HS-5 (cell line): ENCODE measurements at regions not wholly inside any gene's neighbourhood (a gene's known extent, or its start where the extent isn't known, plus 50 kb on each side); places are given as distances from the start of the nearest gene placed in this dataset.
"Not testable (repeated sequence)": the region's sequence is repeated elsewhere in the genome, so short reads cannot be mapped to it uniquely, and the experiment has no call there.

Experiments
- DNase-seq: peaks from one replicate; pipeline ENCODE4 v3.0.0-alpha.2; 2012; ENCODE audit warnings: low read depth

GRCh38 chr2:183807870-183808269 lies 683.6 kb downstream of the NUP35 start:
- DNase-seq, result no peak

DNA sequence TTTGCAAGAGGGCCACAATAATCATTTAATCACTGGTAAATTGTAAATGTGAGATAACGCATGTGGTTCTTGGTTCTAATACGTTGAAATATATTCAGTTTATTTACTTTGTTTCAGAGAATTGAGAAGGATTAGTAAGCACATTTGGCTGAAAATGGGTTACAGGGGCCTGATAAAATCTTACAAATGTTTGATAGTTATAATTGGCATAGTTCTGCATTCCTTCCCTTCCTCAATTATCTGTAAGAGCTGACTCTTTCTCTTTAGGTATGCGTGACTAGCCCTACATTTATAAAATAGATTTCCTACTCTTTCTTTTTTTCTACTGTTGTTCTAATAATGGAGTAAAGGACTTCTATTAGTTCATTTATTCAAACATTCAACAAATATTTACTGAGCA lies 685.2 kb downstream of the NUP35 start:
- DNase-seq, result no peak

- no peak for DNase-seq
Measured at GRCh38 chr2:183811281-183811680, 687.0 kb downstream of the NUP35 start.

DNA sequence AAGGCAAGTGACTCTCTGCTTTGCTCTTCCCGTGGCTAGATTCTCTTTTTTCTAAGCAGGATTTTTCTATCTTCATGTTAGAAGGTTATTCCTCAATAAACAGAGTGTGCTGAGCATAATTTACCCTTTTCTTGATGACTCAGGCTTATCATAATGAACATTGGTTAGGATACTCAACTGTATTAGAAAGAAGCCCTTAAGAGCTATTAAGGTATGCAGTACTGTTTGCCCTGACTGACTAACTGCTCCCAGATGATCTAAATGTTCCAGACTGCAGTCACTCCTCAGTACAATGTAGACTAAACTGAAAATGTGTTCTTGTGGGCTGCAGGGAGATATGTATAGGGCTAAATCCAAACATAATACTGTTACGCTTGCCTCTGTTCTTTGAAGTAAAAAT lies 687.8 kb downstream of the NUP35 start:
- no peak for DNase-seq

DNA sequence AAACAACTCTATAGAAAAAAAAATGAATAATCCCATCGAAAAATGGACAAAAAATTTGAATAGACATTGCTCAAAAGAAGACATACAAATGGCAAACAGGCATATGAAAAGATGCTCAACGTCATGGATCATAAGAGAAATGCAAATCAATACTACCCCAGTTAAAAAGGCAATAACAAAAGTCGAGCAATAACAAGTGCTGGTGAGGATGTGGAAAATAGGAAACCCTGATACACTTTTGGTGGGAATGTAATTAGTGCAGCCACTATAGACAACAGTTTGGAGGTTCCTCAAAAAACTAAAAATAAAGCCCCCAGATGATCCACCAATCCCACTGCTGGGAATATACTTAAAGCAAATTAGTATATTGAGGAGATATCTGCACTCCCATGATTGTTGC lies 701.5 kb downstream of the NUP35 start:
- no peak for DNase-seq

GRCh38 chr2:183829931-183830330 lies 705.7 kb downstream of the NUP35 start:
- no peak for DNase-seq

DNA sequence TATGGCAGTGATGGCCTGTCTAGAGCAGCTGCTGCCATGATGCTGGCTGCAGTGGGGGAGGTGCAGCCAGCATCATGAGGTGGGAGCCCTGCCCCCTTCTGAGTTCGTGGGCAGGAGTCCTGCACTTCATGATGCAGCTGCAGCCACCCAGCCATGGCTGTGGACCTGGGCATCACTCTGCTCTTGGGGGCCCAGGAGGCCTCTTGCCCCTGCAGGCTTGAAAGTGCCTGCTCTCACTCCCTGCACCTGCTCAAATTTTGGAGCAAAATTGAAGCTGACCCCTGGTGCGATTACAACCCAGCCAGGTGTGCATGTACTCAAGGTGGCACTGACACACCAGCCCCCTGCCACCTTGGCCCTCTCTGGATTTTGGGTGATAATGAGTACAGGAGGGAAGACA lies 712.9 kb downstream of the NUP35 start:
- DNase-seq, result no peak

DNA sequence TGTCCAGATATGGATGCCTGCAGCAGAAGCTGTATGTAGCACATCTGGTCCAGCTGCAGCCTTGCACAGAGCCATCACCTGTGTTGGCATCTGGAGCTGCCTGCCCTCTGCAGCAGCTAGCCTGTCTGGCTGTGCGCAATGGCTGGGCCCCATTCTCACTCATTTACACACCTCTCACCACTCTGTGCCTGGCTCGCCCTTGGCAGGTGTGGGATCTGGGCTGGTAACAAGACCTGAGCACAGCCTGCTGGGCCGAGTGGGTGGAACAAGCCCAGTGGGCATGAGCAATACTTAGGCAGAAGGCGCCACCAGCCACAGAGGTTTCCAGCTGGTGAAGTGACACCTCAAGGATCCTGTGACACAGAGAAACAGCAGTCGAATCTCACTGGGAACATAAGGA lies 714.1 kb downstream of the NUP35 start:
- no peak for DNase-seq

DNA sequence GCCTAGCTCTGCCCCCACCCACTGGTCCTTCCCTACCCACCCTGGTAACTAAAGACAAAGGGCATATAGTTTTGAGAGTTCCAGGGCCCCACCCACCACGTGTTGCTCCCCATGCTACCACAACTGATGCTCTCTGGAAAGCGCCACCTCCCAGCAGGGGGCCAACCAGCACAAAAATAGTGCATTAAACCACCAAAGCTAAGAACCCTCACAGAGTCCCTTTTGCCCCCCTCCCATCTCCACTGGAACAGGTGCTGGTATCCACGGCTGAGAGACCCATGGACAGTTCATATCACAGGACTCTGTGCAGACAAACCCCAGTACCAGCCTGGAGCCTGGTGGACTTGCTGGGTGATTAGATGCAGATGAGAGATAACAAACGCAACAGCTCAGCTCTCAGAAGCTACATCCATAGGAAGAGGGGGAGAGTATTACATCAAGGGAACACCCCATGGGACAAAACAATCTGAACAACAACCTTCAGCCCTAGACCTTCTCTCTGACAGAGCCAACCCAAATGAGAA lies 715.9 kb downstream of the NUP35 start:
- no peak for DNase-seq

GRCh38 chr2:183849826-183850225 lies 725.6 kb downstream of the NUP35 start:
- DNase-seq, result not testable (repeated sequence)

- no peak for DNase-seq
Measured at GRCh38 chr2:183859129-183859528, 734.9 kb downstream of the NUP35 start.

GRCh38 chr2:183866666-183867065 lies 731.7 kb upstream of the ZNF804A start:
- no peak for DNase-seq

- DNase-seq, result no peak
Measured at GRCh38 chr2:183867206-183867605, 731.1 kb upstream of the ZNF804A start.

GRCh38 chr2:183868153-183868552 lies 730.2 kb upstream of the ZNF804A start:
- DNase-seq, result no peak

DNA sequence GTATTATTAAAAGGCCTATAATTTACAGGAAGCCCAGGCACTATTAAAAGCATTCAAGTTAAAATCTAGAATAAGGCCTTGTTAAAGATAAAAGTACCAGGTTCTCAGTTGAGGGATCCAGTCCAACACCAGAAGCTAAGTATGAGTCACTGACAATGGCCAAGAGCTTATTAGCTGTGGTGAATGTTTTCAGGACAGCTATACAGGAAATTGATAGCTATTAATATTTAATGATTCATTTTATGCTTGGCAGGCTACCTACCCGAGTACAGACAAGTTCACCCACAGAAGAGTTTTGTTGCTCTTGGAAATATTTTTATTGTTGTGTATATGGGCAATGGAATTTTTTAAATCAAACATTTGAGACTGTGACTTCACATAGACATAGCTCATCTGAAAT lies 729.6 kb upstream of the ZNF804A start:
- peak; percentile 23 for DNase-seq

DNA sequence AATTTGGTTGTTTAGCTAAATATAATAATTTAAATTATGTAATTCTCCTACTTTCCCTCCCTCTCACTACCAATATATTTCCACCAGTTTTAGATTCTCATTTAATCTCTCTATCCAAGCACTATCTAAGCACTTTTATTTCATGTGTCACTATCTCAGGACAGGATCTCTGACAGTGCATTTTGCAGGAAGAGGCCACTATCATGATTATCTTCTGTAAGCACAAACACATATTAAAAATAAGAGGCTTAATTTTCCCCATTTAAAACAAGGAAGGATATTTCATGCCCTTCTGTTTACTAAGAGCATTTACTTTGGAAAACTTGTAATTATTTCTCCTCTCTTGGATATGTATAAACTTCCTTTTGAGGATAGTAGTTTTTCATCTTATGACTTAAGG lies 726.2 kb upstream of the ZNF804A start:
- no peak for DNase-seq

DNA sequence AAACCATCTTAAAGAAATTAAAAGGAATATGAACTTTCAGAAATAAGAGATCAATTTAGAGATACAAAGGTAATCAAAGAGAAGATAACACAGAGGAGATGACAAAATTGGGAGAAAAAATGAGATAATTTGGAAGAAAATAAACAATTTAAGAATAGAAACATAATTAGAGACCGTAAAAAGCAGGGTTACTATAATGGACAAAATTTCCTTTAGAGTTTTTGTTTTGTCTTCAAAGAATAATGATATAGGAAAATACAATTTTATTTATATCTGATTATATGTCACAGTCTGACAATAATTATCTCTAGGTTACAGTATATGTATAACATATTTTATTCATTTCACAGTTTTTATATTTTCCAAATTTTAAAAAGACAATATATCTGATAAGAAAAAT lies 716.4 kb upstream of the ZNF804A start:
- DNase-seq, result no peak

DNA sequence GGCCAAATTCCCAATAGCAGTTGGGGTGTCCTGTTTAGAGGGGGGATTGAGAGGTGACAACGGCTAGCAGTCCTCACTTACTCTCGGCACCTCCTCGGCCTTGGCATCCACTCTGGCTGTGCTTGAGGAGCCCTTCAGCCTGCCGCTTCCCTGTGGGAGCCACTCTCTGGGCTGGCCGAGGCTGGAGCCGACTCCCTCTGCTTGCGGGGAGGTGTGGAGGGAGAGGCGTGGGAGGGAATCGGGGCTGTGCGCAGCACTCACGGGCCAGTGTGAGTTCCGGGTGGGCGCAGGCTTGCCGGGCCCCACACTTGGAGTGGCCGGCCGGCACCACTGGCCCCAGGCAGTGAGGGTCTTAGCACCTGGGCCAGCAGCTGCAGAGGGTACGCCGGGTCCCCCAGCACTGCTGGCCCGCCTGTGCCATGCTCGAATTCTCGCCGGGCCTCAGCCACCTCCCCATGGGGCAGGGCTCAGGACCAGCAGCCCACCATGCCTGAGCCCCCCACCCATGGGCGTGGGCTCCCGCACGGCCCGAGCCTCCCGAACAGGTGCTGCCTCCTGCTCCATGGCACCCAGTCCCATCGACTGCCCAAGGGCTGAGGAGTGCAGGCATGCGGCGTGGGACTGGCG lies 705.9 kb upstream of the ZNF804A start:
- no peak for DNase-seq

GRCh38 chr2:183898641-183899040 lies 699.7 kb upstream of the ZNF804A start:
- DNase-seq, result no peak

DNA sequence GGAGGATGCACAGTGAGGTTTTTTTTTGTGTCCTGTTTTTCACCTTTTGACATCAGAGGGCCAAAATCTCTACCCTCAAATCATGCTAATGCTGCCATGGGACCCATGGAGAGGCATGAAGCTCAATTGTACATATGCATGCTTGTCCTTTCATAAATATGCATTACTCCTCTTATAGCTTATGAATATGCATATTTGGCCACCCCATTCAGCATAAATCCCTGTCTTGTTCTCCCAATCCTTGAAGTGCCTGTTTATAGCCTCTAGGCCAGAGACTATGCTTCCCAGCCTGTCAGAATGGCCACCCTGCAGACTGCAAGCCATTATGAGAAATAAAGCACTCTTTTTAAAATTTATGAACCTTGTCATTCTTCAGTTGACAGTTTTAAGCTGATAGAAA lies 696.4 kb upstream of the ZNF804A start:
- no peak for DNase-seq

DNA sequence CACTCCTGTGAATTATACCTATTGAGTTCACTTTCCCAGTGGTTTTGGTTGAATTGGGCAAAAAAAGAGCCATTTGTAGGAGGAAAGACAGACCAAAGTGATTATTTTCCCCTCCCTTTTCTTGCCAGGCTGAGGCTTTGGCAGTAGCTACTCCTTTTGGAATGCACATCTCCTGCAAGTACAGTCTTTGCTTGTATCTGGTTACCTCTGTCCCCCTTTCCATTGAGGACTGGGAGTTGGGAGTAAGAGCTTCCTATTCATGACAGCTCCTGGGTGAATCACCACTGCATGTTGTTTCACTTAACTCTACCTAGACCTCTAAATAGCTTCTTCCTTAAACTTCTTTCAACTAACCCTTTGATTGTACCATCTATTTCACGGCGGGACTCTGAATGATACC lies 695.3 kb upstream of the ZNF804A start:
- DNase-seq, result no peak

DNA sequence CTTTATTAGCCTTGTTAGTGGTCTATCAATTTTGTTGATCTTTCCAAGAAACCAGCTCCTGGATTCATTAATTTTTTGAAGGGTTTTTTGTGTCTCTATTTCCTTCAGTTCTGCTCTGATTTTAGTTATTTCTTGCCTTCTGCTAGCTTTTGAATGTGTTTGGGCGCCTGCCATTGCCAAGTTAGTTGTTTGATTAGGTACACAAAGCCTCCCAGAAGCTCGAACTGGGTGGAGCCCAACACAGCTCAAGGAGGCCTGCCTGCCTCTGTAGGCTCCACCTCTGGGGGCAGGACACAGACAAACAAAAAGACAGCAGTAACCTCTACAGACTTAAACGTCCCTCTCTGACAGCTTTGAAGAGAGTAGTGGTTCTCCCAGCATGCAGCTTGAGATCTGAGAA lies 682.3 kb upstream of the ZNF804A start:
- DNase-seq, result not testable (repeated sequence)

DNA sequence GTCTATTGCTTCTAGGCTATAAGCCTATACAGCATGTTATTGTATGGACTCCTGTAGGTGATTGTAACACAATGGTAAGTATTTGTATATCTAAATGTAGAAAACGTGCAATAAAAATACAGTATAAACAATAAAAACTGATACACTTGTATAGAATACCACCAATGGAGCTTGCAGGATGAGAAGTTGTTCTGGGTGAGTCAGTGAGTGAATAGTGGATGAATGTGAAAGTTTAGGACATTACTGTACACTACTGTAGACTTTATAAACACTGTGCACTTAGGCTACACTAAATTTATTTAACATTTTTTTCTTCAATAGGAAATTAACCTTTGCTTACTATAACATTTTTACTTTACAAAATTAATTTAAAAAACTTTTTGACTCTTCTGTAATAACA lies 679.2 kb upstream of the ZNF804A start:
- DNase-seq, result no peak

DNA sequence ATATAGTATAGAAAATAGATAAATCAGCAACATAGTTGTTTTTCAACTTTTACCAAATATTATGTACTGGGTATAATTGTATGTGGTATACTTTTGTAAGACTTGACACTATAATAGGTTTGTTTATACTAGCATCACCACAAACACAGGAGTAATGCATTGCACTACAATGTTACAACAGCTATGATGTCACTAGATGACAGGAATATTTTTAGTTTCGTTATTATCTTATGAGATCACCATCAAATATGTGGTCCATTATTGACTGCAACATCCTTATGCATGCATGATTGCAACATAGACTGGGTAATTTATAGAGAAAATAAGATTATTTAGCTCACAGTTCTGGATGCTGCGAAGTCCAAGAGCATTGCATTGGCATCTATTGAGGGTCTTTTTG lies 678.4 kb upstream of the ZNF804A start:
- DNase-seq, result no peak

DNA sequence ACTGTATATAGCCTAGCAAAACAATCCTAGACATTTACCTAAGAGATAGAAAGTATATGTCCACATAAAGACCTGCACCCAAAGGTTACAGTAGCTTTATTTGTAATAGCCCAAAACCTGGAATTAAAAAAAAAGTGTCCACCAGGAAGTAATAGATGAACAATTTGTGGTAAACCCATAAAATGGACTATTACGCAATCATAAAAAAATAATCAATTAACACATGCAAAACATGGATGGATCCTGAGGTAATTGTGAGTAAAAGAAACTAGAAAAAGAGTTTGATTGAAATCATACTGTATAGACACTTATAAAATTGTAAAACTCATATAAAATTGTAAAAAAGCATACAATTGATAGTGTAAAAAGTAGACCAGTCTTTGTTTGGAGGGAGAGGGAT lies 673.0 kb upstream of the ZNF804A start:
- no peak for DNase-seq
